Parathyroid adenoma (tissue), 2 donors: ENCODE measurements at regions not wholly inside any gene's neighbourhood (a gene's known extent, or its start where the extent isn't known, plus 50 kb on each side); places are given as distances from the start of the nearest gene placed in this dataset.

Source experiments
- H2AFZ ChIP-seq: fragments of 300-600 bp; sonication (generic); one replicate; pipeline ENCODE4 v1.7.0; 2017; ENCODE audit warnings: antibody characterized with exemption, mild to moderate bottlenecking
- H3K27ac ChIP-seq: fragments of 300-600 bp; sonication (generic); one replicate; pipeline ENCODE4 v1.7.0; 2017
- H3K27me3 ChIP-seq: fragments of 300-600 bp; sonication (generic); one replicate; pipeline ENCODE4 v1.7.0; 2017; ENCODE audit warnings: low read length; ENCODE audit not compliant: control insufficient read depth, insufficient read depth
- H3K36me3 ChIP-seq: fragments of 300-600 bp; sonication (generic); one replicate; pipeline ENCODE4 v1.7.0; 2017; ENCODE audit warnings: low read length; ENCODE audit not compliant: control insufficient read depth, insufficient read depth
- H3K4me1 ChIP-seq: fragments of 300-600 bp; sonication (generic); one replicate; pipeline ENCODE4 v1.7.0; 2017; ENCODE audit warnings: control low read depth
- H3K4me2 ChIP-seq: fragments of 300-600 bp; sonication (generic); one replicate; pipeline ENCODE4 v1.7.0; 2017; ENCODE audit warnings: low read length
- H3K4me3 ChIP-seq: fragments of 300-600 bp; sonication (generic); one replicate; pipeline ENCODE4 v1.7.0; 2017; ENCODE audit warnings: low read depth, low read length
- H3K79me2 ChIP-seq: fragments of 300-600 bp; sonication (generic); one replicate; pipeline ENCODE4 v1.7.0; 2017; ENCODE audit warnings: control low read depth
- H3K9ac ChIP-seq: fragments of 300-600 bp; sonication (generic); one replicate; pipeline ENCODE4 v1.7.0; 2017; ENCODE audit warnings: mild to moderate bottlenecking
- H3K9me3 ChIP-seq: fragments of 300-600 bp; sonication (generic); one replicate; pipeline ENCODE4 v1.7.0; 2017; ENCODE audit warnings: low read length; ENCODE audit not compliant: control insufficient read depth
- CTCF ChIP-seq: fragments of 300-600 bp; sonication (generic); IDR thresholded peaks from one replicate; pipeline ENCODE4 v1.7.0; 2017; ENCODE audit warnings: antibody characterized with exemption, mild to moderate bottlenecking
- donor health status: primary hyperparathyroidism.

- Histone ChIP-seq H3K27me3 (no peaks in the 10 kb centered on the region), H3K9me3 (peaks cover 2% of the 10 kb centered on the region)
Observed at GRCh38 chr12:58032156-58032555, 90.8 kb downstream of the ATP23 start.

GRCh38 chr12:58033831-58034230, 92.5 kb downstream of the ATP23 start:
- Histone ChIP-seq H3K27me3 (no peaks in the 10 kb centered on the region), H3K9ac (no peak overlapping the region), H2AFZ (no peak overlapping the region), H3K79me2 (no peaks in the 10 kb centered on the region), H3K36me3 (no peaks in the 10 kb centered on the region), H3K4me1 (no peaks in the 10 kb centered on the region), H3K4me2 (no peak overlapping the region), H3K27ac (no peak overlapping the region), H3K4me3 (no peak overlapping the region), H3K9me3 (peaks cover 2% of the 10 kb centered on the region)
- TF ChIP-seq CTCF: no peak

More at GRCh38 chr12:58032156-58032555, 90.8 kb downstream of the ATP23 start:
- no peaks in the 10 kb centered on the region for H3K4me1 ChIP-seq
- H3K36me3 ChIP-seq: no peaks in the 10 kb centered on the region
- no peaks in the 10 kb centered on the region for H3K79me2 ChIP-seq
- no peak overlapping the region for H3K4me3 ChIP-seq
- H3K9ac ChIP-seq: no peak overlapping the region
- no peak overlapping the region for H3K27ac ChIP-seq
- no peak overlapping the region for H2AFZ ChIP-seq
- H3K4me2 ChIP-seq: no peak overlapping the region
- no peak for TF ChIP-seq CTCF

- Histone ChIP-seq H2AFZ (no peak overlapping the region), H3K27me3 (no peaks in the 10 kb centered on the region), H3K4me1 (no peaks in the 10 kb centered on the region), H3K27ac (no peak overlapping the region), H3K4me2 (no peak overlapping the region), H3K9ac (no peak overlapping the region), H3K9me3 (peaks cover 2% of the 10 kb centered on the region), H3K4me3 (no peak overlapping the region), H3K36me3 (no peaks in the 10 kb centered on the region), H3K79me2 (no peaks in the 10 kb centered on the region)
- TF ChIP-seq CTCF: no peak
Observed at GRCh38 chr12:58034311-58034710, 92.9 kb downstream of the ATP23 start.

- no peak overlapping the region for H2AFZ ChIP-seq
- no peak overlapping the region for H3K27ac ChIP-seq
- no peaks in the 10 kb centered on the region for H3K79me2 ChIP-seq
- no peak overlapping the region for H3K4me3 ChIP-seq
- TF ChIP-seq CTCF: no peak
- no peak overlapping the region for H3K4me2 ChIP-seq
- H3K9me3 ChIP-seq: peaks cover 2% of the 10 kb centered on the region
- H3K36me3 ChIP-seq: no peaks in the 10 kb centered on the region
- no peaks in the 10 kb centered on the region for H3K27me3 ChIP-seq
- no peaks in the 10 kb centered on the region for H3K4me1 ChIP-seq
- no peak overlapping the region for H3K9ac ChIP-seq
Observed at GRCh38 chr12:58034712-58035111, 93.3 kb downstream of the ATP23 start.

- Histone ChIP-seq H3K36me3 (no peaks in the 10 kb centered on the region), H3K27me3 (no peaks in the 10 kb centered on the region), H3K79me2 (no peaks in the 10 kb centered on the region), H3K9me3 (no peaks in the 10 kb centered on the region), H3K4me2 (no peak overlapping the region), H3K4me3 (no peak overlapping the region), H3K4me1 (no peaks in the 10 kb centered on the region), H2AFZ (no peak overlapping the region), H3K27ac (no peak overlapping the region), H3K9ac (no peak overlapping the region)
- TF ChIP-seq CTCF: no peak
Observed at GRCh38 chr12:58041441-58041840, 100.1 kb downstream of the ATP23 start.
